ENCODE measurements at regions not wholly inside any gene's neighbourhood (a gene's known extent, or its start where the extent isn't known, plus 50 kb on each side); places are given as distances from the start of the nearest gene placed in this dataset.

- DNase-seq (ENCODE audit: low read depth in 2 of 2), result no peak
Observed at GRCh38 chr2:145481334-145481922, 961.5 kb upstream of the ZEB2 start.

- DNase-seq (ENCODE audit: low read depth in 2 of 2), result no peak
Observed at GRCh38 chr2:145464866-145465265, 944.9 kb upstream of the ZEB2 start.

DNA sequence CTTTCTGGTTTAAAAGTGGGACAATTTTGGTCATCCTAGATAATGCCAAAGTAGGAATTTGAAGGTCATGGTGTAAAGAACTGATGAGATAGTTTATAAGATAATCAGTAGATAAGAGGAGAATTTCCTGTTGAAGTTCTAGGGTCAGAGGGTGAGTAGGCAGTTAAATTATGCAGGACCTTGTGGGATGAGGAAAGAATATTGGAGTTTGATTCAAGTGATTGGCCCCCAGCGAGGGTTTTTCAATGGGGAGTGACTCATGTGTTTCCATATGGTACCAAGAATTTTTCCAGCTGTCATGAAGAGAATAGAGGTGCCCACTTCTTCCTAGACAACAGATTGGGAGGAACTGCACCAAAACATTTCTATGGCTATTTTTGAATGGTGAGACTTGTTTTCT is 940.2 kb upstream of the ZEB2 start:
- peak in 1 of 2 donors; percentile 5 for DNase-seq (ENCODE audit: low read depth in 2 of 2)

- DNase-seq (ENCODE audit: low read depth in 2 of 2), result peak in 1 of 2 donors; percentile 26
Observed at GRCh38 chr2:145431181-145431951, 911.4 kb upstream of the ZEB2 start.

- DNase-seq (ENCODE audit: low read depth in 2 of 2), result no peak
Observed at GRCh38 chr2:145423809-145424208, 903.9 kb upstream of the ZEB2 start.

GRCh38 chr2:145422576-145422975 is 902.7 kb upstream of the ZEB2 start:
- DNase-seq (ENCODE audit: low read depth in 2 of 2), result no peak

- no peak for DNase-seq (ENCODE audit: low read depth in 2 of 2)
Observed at GRCh38 chr2:145421841-145422240, 901.9 kb upstream of the ZEB2 start.

- DNase-seq (ENCODE audit: low read depth in 2 of 2), result no peak
Observed at GRCh38 chr2:145416640-145417039, 896.7 kb upstream of the ZEB2 start.

DNA sequence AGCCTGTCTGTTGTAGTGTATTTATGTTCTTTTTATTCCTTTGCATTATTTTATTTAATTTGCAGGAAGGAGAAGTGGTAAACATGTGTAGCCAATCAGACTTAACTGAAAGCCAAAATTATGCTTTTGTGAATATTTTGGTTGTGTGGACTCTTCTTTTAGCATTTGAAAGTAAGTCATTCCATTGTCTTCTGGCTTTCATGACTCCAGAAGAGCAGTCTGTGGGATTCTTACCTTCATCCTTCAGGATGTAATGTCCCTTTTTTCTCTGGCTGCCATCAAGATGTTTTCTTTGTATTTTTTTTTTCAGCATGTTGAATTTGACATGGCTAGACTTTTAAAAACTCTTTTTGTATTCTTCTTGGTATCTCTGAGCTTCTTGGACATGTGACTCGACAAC is 895.2 kb upstream of the ZEB2 start:
- no peak for DNase-seq (ENCODE audit: low read depth in 2 of 2)

DNA sequence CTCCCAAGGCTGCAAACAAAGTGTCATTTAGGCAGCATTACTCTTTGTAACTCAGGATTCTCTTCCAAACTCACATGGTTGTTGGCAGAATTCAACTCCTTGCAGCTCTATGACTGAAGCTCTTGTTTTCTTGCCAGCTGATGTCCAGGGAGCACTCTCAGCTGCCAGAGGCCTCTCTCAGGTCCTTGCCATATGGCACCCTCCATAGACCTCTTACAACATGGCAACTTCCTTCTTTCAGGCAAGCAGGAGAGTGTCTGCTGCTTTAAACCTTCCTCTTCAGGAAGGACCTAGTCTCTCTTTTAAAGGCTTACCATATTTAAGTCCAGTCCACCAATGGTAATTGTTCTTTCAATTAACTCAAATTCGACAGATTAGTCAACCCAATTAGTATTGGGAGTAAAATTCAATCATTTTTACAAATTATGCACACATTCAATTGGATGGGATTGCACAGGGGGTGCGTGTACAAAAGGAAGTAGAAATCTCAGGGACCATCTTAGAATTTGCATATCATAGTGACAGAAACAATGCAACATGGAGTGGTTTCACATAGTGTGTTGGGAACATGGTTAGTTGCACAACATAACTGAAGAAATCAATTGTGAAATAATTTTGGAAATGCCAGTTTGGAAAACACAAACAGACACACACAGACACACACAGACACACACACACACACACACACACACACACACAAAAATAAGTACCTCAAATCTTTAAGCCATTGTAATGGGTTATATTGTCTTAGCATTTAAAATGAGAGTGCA is 893.5 kb upstream of the ZEB2 start:
- DNase-seq (ENCODE audit: low read depth in 2 of 2), result no peak

DNA sequence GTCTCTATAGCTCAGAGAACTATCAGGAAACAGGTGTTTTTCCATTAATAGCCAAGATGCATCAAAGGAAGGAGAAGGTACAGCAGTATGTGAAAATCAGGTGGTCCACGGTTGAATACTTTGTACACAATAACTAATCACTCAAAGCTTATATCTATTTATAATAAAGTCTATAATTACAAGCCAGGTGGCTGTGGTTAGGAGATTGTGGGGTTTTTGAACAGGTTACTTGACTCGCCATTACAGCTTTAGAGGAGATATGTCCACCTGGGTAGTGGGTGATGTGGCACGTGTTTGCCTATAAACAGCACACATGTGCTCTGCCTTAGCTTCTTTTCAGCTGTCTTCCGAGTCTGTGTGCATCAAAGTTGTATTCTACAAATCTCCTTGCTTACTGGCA is 892.2 kb upstream of the ZEB2 start:
- no peak for DNase-seq (ENCODE audit: low read depth in 2 of 2)

DNA sequence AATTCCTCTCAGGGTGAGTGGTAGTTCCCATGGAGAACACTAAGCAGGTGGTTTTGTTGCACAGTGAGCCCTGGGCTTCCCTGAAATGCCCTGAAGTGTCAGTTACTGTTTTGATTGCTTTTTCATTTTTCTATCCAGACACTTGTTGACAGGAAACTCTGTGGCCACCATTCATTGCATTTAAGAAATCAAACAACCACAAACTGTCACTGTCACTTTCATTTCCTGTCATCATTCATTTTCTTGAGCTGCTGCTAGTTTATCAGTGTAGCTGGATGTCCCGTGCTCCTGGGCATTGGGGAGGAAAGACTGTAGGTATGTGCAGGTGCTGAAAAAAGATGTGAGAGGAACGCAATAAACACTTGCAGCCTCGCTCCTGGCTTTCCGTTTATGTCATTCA is 891.6 kb upstream of the ZEB2 start:
- no peak for DNase-seq (ENCODE audit: low read depth in 2 of 2)

DNA sequence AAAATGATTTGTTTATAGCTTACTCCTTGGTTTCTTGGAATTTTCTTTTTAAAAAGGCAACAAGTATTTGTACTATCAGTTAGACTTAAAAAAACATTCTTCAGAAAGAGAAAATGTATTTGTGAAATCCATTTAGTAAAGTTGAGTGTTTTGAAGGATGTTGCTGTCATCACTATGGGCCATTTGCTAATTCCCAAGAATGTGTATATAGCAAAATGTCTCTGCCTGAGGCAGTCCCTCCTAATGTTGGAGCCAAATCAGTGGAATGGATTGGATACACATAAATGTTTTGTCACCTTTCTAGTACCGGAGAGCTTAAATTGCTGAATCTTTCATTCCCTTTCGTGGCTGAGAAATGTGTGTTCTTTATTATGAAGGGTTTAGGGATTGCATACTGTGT is 890.2 kb upstream of the ZEB2 start:
- DNase-seq (ENCODE audit: low read depth in 2 of 2), result no peak

DNA sequence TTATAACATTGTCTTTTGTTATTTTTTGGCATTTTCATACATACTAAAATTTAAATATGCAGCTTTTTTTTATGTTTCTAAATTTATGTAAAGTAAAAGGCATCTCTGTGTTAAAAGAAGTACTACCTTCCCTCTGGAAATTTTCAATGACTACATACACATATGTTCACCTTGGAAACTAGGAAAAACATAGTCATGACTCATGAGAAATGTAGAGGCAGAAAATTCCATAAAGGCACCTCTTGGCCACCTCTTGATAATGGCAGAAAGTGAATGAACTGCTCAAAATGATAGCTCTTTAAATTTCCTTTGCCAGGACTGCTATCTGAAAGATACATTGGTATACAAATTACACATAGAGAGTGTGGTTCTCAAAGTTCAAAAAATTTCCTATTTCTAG is 889.1 kb upstream of the ZEB2 start:
- no peak for DNase-seq (ENCODE audit: low read depth in 2 of 2)

- no peak for DNase-seq (ENCODE audit: low read depth in 2 of 2)
Observed at GRCh38 chr2:145404690-145405089, 884.8 kb upstream of the ZEB2 start.

DNA sequence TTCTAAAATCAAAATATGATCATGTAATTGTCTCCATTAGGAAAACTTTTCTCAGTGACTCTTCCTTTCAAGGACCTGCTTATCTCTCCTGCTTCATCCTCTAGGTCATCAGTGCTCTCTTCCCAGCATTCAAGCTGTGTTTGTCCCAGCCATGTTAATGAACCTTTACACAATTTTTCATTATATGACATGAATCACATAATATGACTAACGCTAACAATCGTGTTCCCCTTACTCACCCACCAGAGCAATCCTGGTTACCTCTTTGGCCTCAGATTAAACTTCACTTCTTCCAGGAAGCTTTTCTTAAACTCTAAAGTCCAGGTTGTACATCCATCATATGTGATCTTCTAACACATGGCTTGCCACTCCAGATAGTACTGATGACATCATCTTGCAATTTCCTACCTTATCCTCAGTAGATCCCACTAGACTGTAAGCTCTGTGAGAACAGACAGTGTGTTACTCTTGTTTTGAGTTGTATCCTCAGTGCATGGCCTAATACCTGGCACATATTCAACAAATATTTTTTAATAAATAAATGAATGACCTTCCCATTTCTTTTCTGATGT is 882.9 kb upstream of the ZEB2 start:
- no peak for DNase-seq (ENCODE audit: low read depth in 2 of 2)

DNA sequence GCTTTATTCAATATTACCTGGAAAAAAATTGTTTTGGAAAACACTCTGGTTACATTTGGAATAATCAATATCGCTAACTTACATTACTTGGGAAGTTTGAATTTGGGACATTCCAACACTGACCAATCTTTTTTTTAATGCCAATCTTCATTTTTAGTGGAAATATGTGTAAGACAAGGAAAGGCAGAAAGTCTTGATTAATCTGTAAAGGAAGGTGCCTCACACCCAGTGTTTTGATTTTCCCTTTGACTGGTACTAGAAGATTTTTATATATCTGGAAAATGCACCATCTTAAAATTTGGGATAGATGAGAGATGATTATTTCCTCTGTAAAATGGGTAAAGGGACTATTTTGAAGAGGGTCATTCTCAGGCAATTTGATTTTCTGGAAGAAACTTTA is 879.2 kb upstream of the ZEB2 start:
- DNase-seq (ENCODE audit: low read depth in 2 of 2), result peak in 1 of 2 donors; percentile 50

DNA sequence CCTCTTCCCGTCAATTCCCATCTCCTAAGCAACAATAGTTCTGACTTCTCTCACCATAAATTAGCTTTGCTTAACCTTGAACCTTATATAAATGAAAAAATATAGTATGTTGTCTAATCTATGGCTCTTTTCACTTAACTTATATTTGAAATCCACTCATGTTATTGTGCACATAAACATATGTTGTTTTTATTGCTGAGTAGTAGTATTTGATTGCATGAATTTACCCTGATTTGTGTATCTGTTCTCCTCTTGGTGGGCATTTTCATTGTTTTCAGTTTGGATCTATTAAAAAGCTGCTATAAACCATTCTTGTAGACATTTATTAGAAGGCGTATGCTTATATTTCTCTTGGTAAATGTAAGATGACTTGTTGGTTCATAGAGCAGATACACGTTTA is 874.3 kb upstream of the ZEB2 start:
- no peak for DNase-seq (ENCODE audit: low read depth in 2 of 2)

DNA sequence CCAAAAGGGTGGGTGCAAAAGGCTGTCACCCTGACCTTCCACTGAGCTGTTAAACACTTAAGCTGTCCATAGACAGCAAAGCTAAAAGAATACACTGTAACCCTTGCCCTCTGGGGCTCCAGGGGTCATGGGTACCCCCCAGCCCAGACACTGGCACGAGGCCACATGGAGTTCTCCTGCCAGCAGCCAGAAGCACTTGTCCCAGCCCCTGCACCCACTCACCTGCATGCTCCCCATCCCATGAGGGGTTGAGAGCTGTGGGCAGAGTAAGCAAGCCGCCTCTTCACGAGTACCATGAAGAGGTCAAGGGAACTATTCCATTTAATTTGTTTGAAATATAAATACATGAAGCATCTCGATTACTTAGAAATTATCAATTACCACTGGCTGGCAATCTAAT is 867.1 kb upstream of the ZEB2 start:
- no peak for DNase-seq (ENCODE audit: low read depth in 2 of 2)

DNA sequence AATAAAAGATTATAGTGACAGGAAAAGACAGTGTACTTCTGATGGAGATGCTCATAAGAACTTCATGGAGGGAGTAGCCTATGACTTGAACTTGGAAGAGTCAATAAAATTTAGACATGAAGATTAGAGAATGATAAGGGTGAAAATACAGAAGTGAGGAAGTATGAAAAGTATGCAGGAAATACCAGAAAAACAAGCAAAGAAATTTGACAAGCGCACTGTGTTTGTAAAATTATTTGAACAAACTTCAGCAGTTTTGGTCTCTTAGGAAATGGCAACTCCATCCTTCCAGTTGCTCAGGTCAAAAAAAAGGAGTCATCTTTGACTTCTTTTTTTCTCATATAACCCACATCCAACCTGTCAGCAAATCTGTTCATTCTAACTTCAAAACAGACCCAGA is 864.0 kb upstream of the ZEB2 start:
- DNase-seq (ENCODE audit: low read depth in 2 of 2), result no peak

- peak; percentile 42 to 96 for DNase-seq (ENCODE audit: low read depth in 2 of 2)
Observed at GRCh38 chr2:145380436-145381017, 860.6 kb upstream of the ZEB2 start.

DNA sequence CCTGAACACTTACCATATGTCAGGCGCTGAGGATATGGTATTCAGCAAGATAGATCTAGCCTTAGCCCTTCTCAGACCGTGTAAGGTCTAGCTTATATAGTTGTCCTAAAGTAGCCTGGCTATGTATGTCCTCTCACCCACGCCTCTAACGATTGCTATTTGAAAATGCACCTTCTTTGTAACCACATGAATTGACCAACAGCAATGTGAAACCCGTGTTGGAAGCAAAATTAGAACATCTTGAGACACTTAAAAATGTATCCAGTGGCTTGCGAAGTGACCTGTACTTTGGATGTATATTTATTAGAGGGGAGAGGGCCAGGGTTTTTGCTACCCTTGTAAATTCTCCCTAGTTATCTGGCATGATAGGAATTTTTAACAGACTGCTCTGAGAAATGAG is 860.0 kb upstream of the ZEB2 start:
- DNase-seq (ENCODE audit: low read depth in 2 of 2), result no peak

Measured in lung microvascular endothelial cell (primary cell).